ENCODE measurements at regions not wholly inside any gene's neighbourhood (a gene's known extent, or its start where the extent isn't known, plus 50 kb on each side); places are given as distances from the start of the nearest gene placed in this dataset.

DNA sequence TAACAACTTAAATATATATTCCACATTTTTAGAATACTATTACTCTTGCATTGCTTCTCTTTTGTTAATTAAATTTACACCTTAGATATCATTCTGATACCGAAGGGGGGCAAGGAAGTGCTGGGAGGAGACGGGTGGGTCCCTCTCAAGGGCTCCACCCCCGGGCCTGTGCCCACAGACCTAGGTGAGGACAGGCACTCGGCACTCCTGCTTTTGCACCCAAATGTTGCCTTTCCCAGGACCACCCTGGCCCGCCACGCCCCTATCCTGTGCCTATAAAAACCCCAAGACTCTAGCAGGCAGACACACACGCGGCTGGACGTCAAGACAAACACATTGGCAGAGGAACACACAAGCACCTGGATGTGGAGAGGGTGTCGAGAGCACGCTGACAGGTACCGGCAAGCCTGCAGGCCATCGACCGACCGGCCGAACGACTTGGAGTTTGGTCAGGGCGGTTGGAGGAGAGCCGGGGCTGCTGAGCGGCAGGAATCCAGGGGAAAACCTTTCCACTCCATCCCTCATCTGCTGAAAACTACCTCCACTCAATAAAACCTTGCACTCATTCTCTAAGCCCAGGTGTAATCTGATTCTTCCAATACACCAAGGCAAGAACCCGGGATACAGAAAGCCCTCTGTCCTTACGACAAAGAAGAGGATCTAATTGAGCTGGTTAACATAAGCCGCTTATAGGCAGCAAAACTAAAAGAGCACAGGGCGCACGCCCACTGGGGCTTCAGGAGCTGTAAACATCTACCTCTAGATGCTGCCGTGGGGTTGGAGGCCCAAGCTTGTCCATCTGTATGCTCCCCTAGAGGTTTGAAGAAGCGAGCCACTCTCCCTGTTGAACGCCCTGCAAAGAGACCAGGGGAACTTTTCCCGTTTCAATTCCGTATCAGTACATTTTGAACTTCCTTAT, 197.4 kb upstream of the PRSS16 start:
- TF ChIP-seq EZH2phosphoT487 (IDR thresholded peaks at IDR 0.05; ENCODE audit: insufficient read depth, low read depth), result no peak
- no peak for TF ChIP-seq EZH2 (IDR thresholded peaks at IDR 0.05; ENCODE audit: insufficient read depth, poor library complexity, severe bottlenecking)

Data from GM23248 (cell line).